Ishikawa (cell line): ENCODE measurements at regions not wholly inside any gene's neighbourhood (a gene's known extent, or its start where the extent isn't known, plus 50 kb on each side); places are given as distances from the start of the nearest gene placed in this dataset.

Source experiments
- CEBPB ChIP-seq: IDR thresholded peaks from 2 replicates; pipeline ENCODE4 v1.6.1; 2012
- EP300 ChIP-seq: IDR thresholded peaks from 2 replicates; pipeline ENCODE4 v1.6.1; 2012; ENCODE audit warnings: borderline replicate concordance
- FOXM1 ChIP-seq: IDR thresholded peaks from 2 replicates; pipeline ENCODE4 v1.6.1; 2012; ENCODE audit warnings: low read depth, borderline replicate concordance
- NFIC ChIP-seq: IDR thresholded peaks from 2 replicates; pipeline ENCODE4 v1.6.1; 2012
- RAD21 ChIP-seq: IDR thresholded peaks from 2 replicates; pipeline ENCODE4 v1.6.1; 2012; ENCODE audit warnings: low read depth
- TAF1 ChIP-seq: IDR thresholded peaks from 2 replicates; pipeline ENCODE4 v1.6.1; 2012; ENCODE audit warnings: low read depth, mild to moderate bottlenecking
- TCF12 ChIP-seq: IDR thresholded peaks from 2 replicates; pipeline ENCODE4 v1.6.1; 2012; ENCODE audit warnings: low read depth
- YY1 ChIP-seq: IDR thresholded peaks from 2 replicates; pipeline ENCODE4 v1.6.1; 2012; ENCODE audit warnings: low read depth
- TF ChIP-seq, protein P1 (sequence below): IDR thresholded peaks from 2 replicates; pipeline ENCODE4 v1.6.1; 2012

DNA sequence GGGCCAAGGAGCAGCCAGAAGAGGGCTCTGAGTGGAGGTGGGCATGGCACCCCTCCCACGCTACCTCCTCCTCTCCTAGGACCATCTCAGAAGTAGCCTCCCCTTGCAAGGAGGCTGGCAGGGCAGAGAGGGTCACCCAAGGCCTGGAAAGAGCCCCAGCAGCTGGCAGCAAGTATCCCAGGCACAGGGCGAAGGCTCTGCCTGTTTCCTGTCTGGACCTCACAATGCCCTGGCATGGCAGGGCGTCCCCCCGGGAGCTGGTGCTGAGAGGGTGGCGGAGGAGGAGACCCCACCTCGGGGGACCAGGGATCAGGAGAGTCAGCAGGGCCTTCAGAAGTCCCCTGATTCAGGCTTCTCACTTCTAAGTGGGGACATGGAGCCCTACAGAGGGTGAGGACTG lies 66.2 kb upstream of the TAF1B start:
- TF ChIP-seq CEBPB (no peak), TCF12 (no peak), TAF1 (no peak), RAD21 (no peak), NFIC (no peak), EP300 (no peak), FOXM1 (no peak), YY1 (no peak)
- TF ChIP-seq, protein P1, sequence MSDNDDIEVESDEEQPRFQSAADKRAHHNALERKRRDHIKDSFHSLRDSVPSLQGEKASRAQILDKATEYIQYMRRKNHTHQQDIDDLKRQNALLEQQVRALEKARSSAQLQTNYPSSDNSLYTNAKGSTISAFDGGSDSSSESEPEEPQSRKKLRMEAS = no peak
